NB4 (cell line): ENCODE measurements at regions not wholly inside any gene's neighbourhood (a gene's known extent, or its start where the extent isn't known, plus 50 kb on each side); places are given as distances from the start of the nearest gene placed in this dataset.

Experiments
- MYC ChIP-seq: IDR thresholded peaks from 2 replicates; pipeline ENCODE4 v1.6.1; 2011; ENCODE audit warnings: low read depth, low read length
- POLR2A ChIP-seq: IDR thresholded peaks from 2 replicates; pipeline ENCODE4 v1.6.1; 2011; ENCODE audit warnings: mild to moderate bottlenecking; ENCODE audit not compliant: insufficient read length; ENCODE audit errors: extremely low read depth
- TF ChIP-seq, protein P1 (sequence below): IDR thresholded peaks from one replicate; pipeline ENCODE4 v1.5.1; 2012; ENCODE audit warnings: low read depth, low read length
- TF ChIP-seq, protein P2 (sequence below): IDR thresholded peaks from 2 replicates; pipeline ENCODE4 v1.6.1; 2011; ENCODE audit warnings: low read depth, low read length

DNA sequence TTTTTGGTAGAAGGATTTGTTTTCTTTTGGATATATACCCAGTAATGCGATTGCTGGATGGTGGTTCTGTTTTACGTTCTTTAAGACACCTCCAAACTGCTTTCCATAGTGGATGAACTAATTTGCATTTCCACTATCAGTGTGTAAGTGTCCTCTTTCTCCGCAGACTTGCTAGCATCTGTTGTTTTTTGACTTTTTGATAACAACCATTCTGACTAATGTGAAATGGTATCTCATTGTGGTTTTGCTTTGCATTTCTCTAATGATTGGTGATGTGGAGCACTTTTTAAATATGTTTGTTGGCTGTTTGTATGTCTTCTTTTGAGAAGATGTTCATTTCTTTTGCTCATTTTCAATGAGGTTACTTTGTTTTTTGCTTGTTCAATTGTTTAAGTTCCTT, 260.9 kb upstream of the CWC22 start:
- no peak for TF ChIP-seq POLR2A
- TF ChIP-seq, protein P1, sequence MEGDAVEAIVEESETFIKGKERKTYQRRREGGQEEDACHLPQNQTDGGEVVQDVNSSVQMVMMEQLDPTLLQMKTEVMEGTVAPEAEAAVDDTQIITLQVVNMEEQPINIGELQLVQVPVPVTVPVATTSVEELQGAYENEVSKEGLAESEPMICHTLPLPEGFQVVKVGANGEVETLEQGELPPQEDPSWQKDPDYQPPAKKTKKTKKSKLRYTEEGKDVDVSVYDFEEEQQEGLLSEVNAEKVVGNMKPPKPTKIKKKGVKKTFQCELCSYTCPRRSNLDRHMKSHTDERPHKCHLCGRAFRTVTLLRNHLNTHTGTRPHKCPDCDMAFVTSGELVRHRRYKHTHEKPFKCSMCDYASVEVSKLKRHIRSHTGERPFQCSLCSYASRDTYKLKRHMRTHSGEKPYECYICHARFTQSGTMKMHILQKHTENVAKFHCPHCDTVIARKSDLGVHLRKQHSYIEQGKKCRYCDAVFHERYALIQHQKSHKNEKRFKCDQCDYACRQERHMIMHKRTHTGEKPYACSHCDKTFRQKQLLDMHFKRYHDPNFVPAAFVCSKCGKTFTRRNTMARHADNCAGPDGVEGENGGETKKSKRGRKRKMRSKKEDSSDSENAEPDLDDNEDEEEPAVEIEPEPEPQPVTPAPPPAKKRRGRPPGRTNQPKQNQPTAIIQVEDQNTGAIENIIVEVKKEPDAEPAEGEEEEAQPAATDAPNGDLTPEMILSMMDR = no peak
- TF ChIP-seq, protein P2, sequence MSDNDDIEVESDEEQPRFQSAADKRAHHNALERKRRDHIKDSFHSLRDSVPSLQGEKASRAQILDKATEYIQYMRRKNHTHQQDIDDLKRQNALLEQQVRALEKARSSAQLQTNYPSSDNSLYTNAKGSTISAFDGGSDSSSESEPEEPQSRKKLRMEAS = no peak
- no peak for TF ChIP-seq MYC
